ENCODE measurements at regions not wholly inside any gene's neighbourhood (a gene's known extent, or its start where the extent isn't known, plus 50 kb on each side); places are given as distances from the start of the nearest gene placed in this dataset.

GRCh38 chr5:126188804-126189203, 234.4 kb upstream of the GRAMD2B start:
- in situ Hi-C loops (cut with HindIII; ENCODE audit: low sequenced_read_pairs): no loop called here
- no peak for TF ChIP-seq CTCF (IDR thresholded peaks at IDR 0.05; ENCODE audit: low read depth, low read length, missing control alignments)
- H3K4me3 ChIP-seq (ENCODE audit: low read depth, low read length): no peak overlapping the region
- DNase-seq (ENCODE audit: low read depth): no peak

- no peak for TF ChIP-seq CTCF (IDR thresholded peaks at IDR 0.05; ENCODE audit: low read depth, low read length, missing control alignments)
- in situ Hi-C loops (cut with HindIII; ENCODE audit: low sequenced_read_pairs): no loop called here
These were observed 234.0 kb upstream of the GRAMD2B start for GRCh38 chr5:126189231-126189630.

GRCh38 chr5:126189862-126190261, 233.3 kb upstream of the GRAMD2B start:
- no peak overlapping the region for H3K4me3 ChIP-seq (ENCODE audit: low read depth, low read length)
- no peak for TF ChIP-seq CTCF (IDR thresholded peaks at IDR 0.05; ENCODE audit: low read depth, low read length, missing control alignments)
- in situ Hi-C loops (cut with HindIII; ENCODE audit: low sequenced_read_pairs): no loop called here
- DNase-seq (ENCODE audit: low read depth): no peak

More at GRCh38 chr5:126189231-126189630, 234.0 kb upstream of the GRAMD2B start:
- no peak overlapping the region for H3K4me3 ChIP-seq (ENCODE audit: low read depth, low read length)
- DNase-seq (ENCODE audit: low read depth): no peak

- H3K4me3 ChIP-seq (ENCODE audit: low read depth, low read length): no peak overlapping the region
- no peak for DNase-seq (ENCODE audit: low read depth)
- no peak for TF ChIP-seq CTCF (IDR thresholded peaks at IDR 0.05; ENCODE audit: low read depth, low read length, missing control alignments)
- in situ Hi-C loops (cut with HindIII; ENCODE audit: low sequenced_read_pairs): no loop called here
These were observed 231.0 kb upstream of the GRAMD2B start for GRCh38 chr5:126192226-126192625.

GRCh38 chr5:126195410-126196100, 227.7 kb upstream of the GRAMD2B start:
- in situ Hi-C loops (cut with HindIII; ENCODE audit: low sequenced_read_pairs): no loop called here
- DNase-seq (ENCODE audit: low read depth): no peak
- no peak for TF ChIP-seq CTCF (IDR thresholded peaks at IDR 0.05; ENCODE audit: low read depth, low read length, missing control alignments)
- H3K4me3 ChIP-seq (ENCODE audit: low read depth, low read length): no peak overlapping the region

- no peak for TF ChIP-seq CTCF (IDR thresholded peaks at IDR 0.05; ENCODE audit: low read depth, low read length, missing control alignments)
- in situ Hi-C loops (cut with HindIII; ENCODE audit: low sequenced_read_pairs): no loop called here
- H3K4me3 ChIP-seq (ENCODE audit: low read depth, low read length): no peak overlapping the region
- no peak for DNase-seq (ENCODE audit: low read depth)
These were observed 224.7 kb upstream of the GRAMD2B start for GRCh38 chr5:126198531-126198930.
